WTC11 (cell line): ENCODE measurements at regions not wholly inside any gene's neighbourhood (a gene's known extent, or its start where the extent isn't known, plus 50 kb on each side); places are given as distances from the start of the nearest gene placed in this dataset.

Experiments
- ATAC-seq: fragments of 200-7000 bp; cut with Tn5 transposase; 2 replicates; pipeline ENCODE4 v1.10.0; 2021; ENCODE audit warnings: mild to moderate bottlenecking, moderate library complexity
- CTCF ChIA-PET: fragments of 300-600 bp; sonication (Branson Sonifier 250); formaldehyde crosslinking; loops from one replicate; lab custom pipeline; 2021; ENCODE audit warnings: antibody characterized with exemption; lab: Charles Lee
- POLR2A ChIA-PET: fragments of 350-600 bp; sonication (Branson Sonifier 250); formaldehyde crosslinking; loops from one replicate; lab custom pipeline; 2021; ENCODE audit warnings: antibody characterized with exemption; lab: Charles Lee
- DNase-seq: peaks from one replicate; pipeline ENCODE4 v3.0.0; 2021; ENCODE audit warnings: low spot score
- H3K27ac Mint-ChIP-seq: 2 replicates; pipeline ENCODE4 v1.8.0; 2021; ENCODE audit warnings: mixed read lengths
- H3K27me3 Mint-ChIP-seq: 2 replicates; pipeline ENCODE4 v1.8.0; 2021; ENCODE audit warnings: low read depth, mild to moderate bottlenecking, moderate library complexity, mixed read lengths
- H3K36me3 Mint-ChIP-seq: 2 replicates; pipeline ENCODE4 v1.8.0; 2021; ENCODE audit warnings: mixed read lengths
- H3K4me1 Mint-ChIP-seq: 2 replicates; pipeline ENCODE4 v1.8.0; 2022; ENCODE audit warnings: mixed read lengths
- H3K4me3 Mint-ChIP-seq: 2 replicates; pipeline ENCODE4 v1.8.0; 2021; ENCODE audit warnings: mild to moderate bottlenecking, moderate library complexity, mixed read lengths
- H3K9me3 Mint-ChIP-seq: 2 replicates; pipeline ENCODE4 v1.8.0; 2021; ENCODE audit warnings: mixed read lengths
- ARID4B ChIP-seq: sonication (generic); formaldehyde crosslinking; IDR thresholded peaks from 2 replicates; pipeline ENCODE4 v1.8.0; 2023; ENCODE audit warnings: missing genetic modification reagents, mild to moderate bottlenecking, borderline replicate concordance
- ATF1 ChIP-seq: sonication (generic); formaldehyde crosslinking; IDR thresholded peaks from 2 replicates; pipeline ENCODE4 v1.8.1; 2023; ENCODE audit warnings: mild to moderate bottlenecking, moderate library complexity, missing genetic modification reagents
- CBFB ChIP-seq: sonication (generic); formaldehyde crosslinking; IDR thresholded peaks from 2 replicates; pipeline ENCODE4 v1.8.1; 2022; ENCODE audit warnings: mild to moderate bottlenecking, low read depth, missing genetic modification reagents
- CREM ChIP-seq: sonication (generic); formaldehyde crosslinking; IDR thresholded peaks from 2 replicates; pipeline ENCODE4 v1.8.1; 2022; ENCODE audit warnings: mild to moderate bottlenecking, missing genetic modification reagents, moderate library complexity
- E2F4 ChIP-seq: sonication (generic); formaldehyde crosslinking; IDR thresholded peaks from 2 replicates; pipeline ENCODE4 v1.8.1; 2022; ENCODE audit warnings: low read depth, mild to moderate bottlenecking, moderate library complexity, missing genetic modification reagents, borderline replicate concordance
- E2F5 ChIP-seq: sonication (generic); formaldehyde crosslinking; IDR thresholded peaks from 2 replicates; pipeline ENCODE4 v1.8.1; 2022; ENCODE audit warnings: mild to moderate bottlenecking, moderate library complexity, missing genetic modification reagents
- ERG ChIP-seq: fragments of 250-450 bp; sonication (Bioruptor Pico); IDR thresholded peaks from 2 replicates; pipeline ENCODE4 v1.8.0; 2021; ENCODE audit warnings: mild to moderate bottlenecking
- GABPB1 ChIP-seq: sonication (generic); formaldehyde crosslinking; IDR thresholded peaks from 2 replicates; pipeline ENCODE4 v1.8.1; 2023; ENCODE audit warnings: mild to moderate bottlenecking, missing genetic modification reagents
- IRF1 ChIP-seq: sonication (generic); formaldehyde crosslinking; IDR thresholded peaks from 2 replicates; pipeline ENCODE4 v1.8.0; 2023; ENCODE audit warnings: missing genetic modification reagents
- MYBL2 ChIP-seq: sonication (generic); formaldehyde crosslinking; IDR thresholded peaks from 2 replicates; pipeline ENCODE4 v1.8.1; 2023; ENCODE audit warnings: mild to moderate bottlenecking, moderate library complexity, missing genetic modification reagents
- NFYB ChIP-seq: sonication (generic); formaldehyde crosslinking; conservative IDR thresholded peaks from 2 replicates; pipeline ENCODE4 v1.8.0; 2022; ENCODE audit warnings: low read depth, missing genetic modification reagents
- OVOL2 ChIP-seq: fragments of 250-450 bp; sonication (Bioruptor Pico); IDR thresholded peaks from 2 replicates; pipeline ENCODE4 v1.9.0; 2021; ENCODE audit warnings: mild to moderate bottlenecking, borderline replicate concordance
- RORB ChIP-seq: fragments of 250-450 bp; sonication (Bioruptor Pico); IDR thresholded peaks from 2 replicates; pipeline ENCODE4 v1.9.0; 2021; ENCODE audit warnings: mild to moderate bottlenecking
- SMAD3 ChIP-seq: sonication (generic); formaldehyde crosslinking; IDR thresholded peaks from 2 replicates; pipeline ENCODE4 v1.8.0; 2022; ENCODE audit warnings: missing genetic modification reagents, mild to moderate bottlenecking, borderline replicate concordance
- SOX15 ChIP-seq: fragments of 250-450 bp; sonication (Bioruptor Pico); IDR thresholded peaks from 2 replicates; pipeline ENCODE4 v1.9.0; 2021; ENCODE audit warnings: mild to moderate bottlenecking
- USF1 ChIP-seq: sonication (generic); formaldehyde crosslinking; IDR thresholded peaks from 2 replicates; pipeline ENCODE4 v1.8.0; 2022; ENCODE audit warnings: mild to moderate bottlenecking, missing genetic modification reagents
- USF2 ChIP-seq: sonication (generic); formaldehyde crosslinking; IDR thresholded peaks from 2 replicates; pipeline ENCODE4 v1.8.1; 2023; ENCODE audit warnings: mild to moderate bottlenecking, missing genetic modification reagents, moderate library complexity
- ZNF396 ChIP-seq: fragments of 250-450 bp; sonication (Bioruptor Pico); IDR thresholded peaks from 2 replicates; pipeline ENCODE4 v1.8.0; 2021; ENCODE audit warnings: mild to moderate bottlenecking, moderate library complexity, borderline replicate concordance
- ZNF416 ChIP-seq: fragments of 250-450 bp; sonication (Bioruptor Pico); IDR thresholded peaks from 2 replicates; pipeline ENCODE4 v1.9.0; 2021; ENCODE audit warnings: mild to moderate bottlenecking, inconsistent platforms
- ZNF425 ChIP-seq: fragments of 250-450 bp; sonication (Bioruptor Pico); conservative IDR thresholded peaks from 2 replicates; pipeline ENCODE4 v1.9.0; 2021; ENCODE audit warnings: mild to moderate bottlenecking
- ZNF512 ChIP-seq: sonication (generic); formaldehyde crosslinking; IDR thresholded peaks from 2 replicates; pipeline ENCODE4 v1.8.1; 2022; ENCODE audit warnings: missing genetic modification reagents, borderline replicate concordance

- ChIA-PET POLR2A (no interaction called here), CTCF (interaction anchor here (0.8 kb wide), 1 partner anchor 34 kb away, joined by 4 read pairs; no protein-coding TSS in a partner anchor)
- Mint-ChIP-seq H3K9me3 (peaks cover 9% of the 10 kb centered on the region), H3K4me3 (no peak overlapping the region), H3K36me3 (no peaks in the 10 kb centered on the region), H3K27me3 (peaks cover 7% of the 10 kb centered on the region), H3K4me1 (no peaks in the 10 kb centered on the region), H3K27ac (no peak overlapping the region)
- ATAC-seq (no peak), DNase-seq (no peak)
- no peak for TF ChIP-seq OVOL2
- no peak for TF ChIP-seq ZNF512 (CRISPR knock-in tag)
- TF ChIP-seq SMAD3 (CRISPR knock-in tag): no peak
- peak; percentile 44; the same call in 1 of the 2 replicates for TF ChIP-seq NFYB
- no peak for TF ChIP-seq SOX15
- no peak for TF ChIP-seq E2F5
- TF ChIP-seq ARID4B (CRISPR knock-in tag): no peak
- no peak for TF ChIP-seq RORB (CRISPR knock-in tag)
- TF ChIP-seq CREM (CRISPR knock-in tag): no peak
- peak; percentile 79 for TF ChIP-seq USF2 (CRISPR knock-in tag)
- no peak for TF ChIP-seq ERG (CRISPR knock-in tag)
- no peak for TF ChIP-seq GABPB1 (CRISPR knock-in tag)
- no peak for TF ChIP-seq ZNF396 (CRISPR knock-in tag)
- no peak for TF ChIP-seq ATF1 (CRISPR knock-in tag)
- TF ChIP-seq MYBL2 (CRISPR knock-in tag): no peak
- no peak for TF ChIP-seq IRF1 (CRISPR knock-in tag)
- TF ChIP-seq E2F4 (CRISPR knock-in tag): no peak
- TF ChIP-seq USF1 (CRISPR knock-in tag): peak; percentile 41; the same call in 1 of the 2 replicates
- no peak for TF ChIP-seq ZNF416
- TF ChIP-seq CBFB: no peak
- no peak for TF ChIP-seq ZNF425 (CRISPR knock-in tag)
These were observed 57.2 kb upstream of the SHANK2 start for GRCh38 chr11:71309611-71310010.
